Fibroblast of villous mesenchyme (primary cell): ENCODE measurements at regions not wholly inside any gene's neighbourhood (a gene's known extent, or its start where the extent isn't known, plus 50 kb on each side); places are given as distances from the start of the nearest gene placed in this dataset.
"Not testable (repeated sequence)": the region's sequence is repeated elsewhere in the genome, so short reads cannot be mapped to it uniquely, and the experiment has no call there.

ENCODE experiments used
- DNase-seq: peaks from one replicate; pipeline ENCODE4 v3.0.0-alpha.2; 2010; ENCODE audit warnings: low read depth
- H3K4me3 ChIP-seq: 2 replicates; pipeline ENCODE4 v1.5.1; 2011; ENCODE audit warnings: low read depth, mild to moderate bottlenecking, low read length
- CTCF ChIP-seq: IDR thresholded peaks from 2 replicates; pipeline ENCODE4 v1.5.1; 2012; ENCODE audit warnings: low read depth, mild to moderate bottlenecking, low read length; ENCODE audit not compliant: insufficient read depth

- no peak for TF ChIP-seq CTCF
- no peak for DNase-seq
- H3K4me3 ChIP-seq = no peak overlapping the region
These were observed 262.5 kb upstream of the C9orf72 start for GRCh38 chr9:27835746-27836145.

GRCh38 chr9:27836661-27837401 lies 263.6 kb upstream of the C9orf72 start:
- DNase-seq = no peak
- H3K4me3 ChIP-seq = no peak overlapping the region
- no peak for TF ChIP-seq CTCF

- no peak for DNase-seq
- H3K4me3 ChIP-seq = no peak overlapping the region
- TF ChIP-seq CTCF = no peak
These were observed 265.6 kb upstream of the C9orf72 start for GRCh38 chr9:27838876-27839275.

GRCh38 chr9:27839767-27840166 lies 266.5 kb upstream of the C9orf72 start:
- not testable (repeated sequence) for H3K4me3 ChIP-seq, DNase-seq

GRCh38 chr9:27844797-27845196 lies 271.5 kb upstream of the C9orf72 start:
- no peak for DNase-seq
- no peak overlapping the region for H3K4me3 ChIP-seq
- no peak for TF ChIP-seq CTCF

GRCh38 chr9:27847380-27847779 lies 274.1 kb upstream of the C9orf72 start:
- H3K4me3 ChIP-seq = no peak overlapping the region
- no peak for TF ChIP-seq CTCF
- DNase-seq = no peak

- no peak overlapping the region for H3K4me3 ChIP-seq
- no peak for TF ChIP-seq CTCF
- DNase-seq = no peak
These were observed 274.5 kb upstream of the C9orf72 start for GRCh38 chr9:27847818-27848217.
